ENCODE measurements at regions not wholly inside any gene's neighbourhood (a gene's known extent, or its start where the extent isn't known, plus 50 kb on each side); places are given as distances from the start of the nearest gene placed in this dataset.
"Not testable (repeated sequence)": the region's sequence is repeated elsewhere in the genome, so short reads cannot be mapped to it uniquely, and the experiment has no call there.

DNA sequence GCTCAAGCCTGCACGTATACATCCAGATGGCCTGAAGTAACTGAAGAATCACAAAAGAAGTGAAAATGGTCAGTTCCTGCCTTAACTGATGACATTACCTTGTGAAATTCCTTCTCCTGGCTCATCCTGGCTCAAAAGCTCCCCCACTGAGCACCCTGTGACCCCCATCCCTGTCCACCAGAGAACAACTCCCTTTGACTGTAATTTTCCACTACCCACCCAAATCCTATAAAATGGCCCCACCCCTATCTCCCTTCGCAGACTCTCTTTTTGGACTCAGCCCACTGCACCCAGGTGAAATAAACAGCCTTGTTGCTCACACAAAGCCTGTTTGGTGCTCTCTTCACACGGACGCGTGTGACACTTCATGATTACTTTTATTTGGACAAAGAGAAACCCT, 641.6 kb downstream of the TMEM182 start:
- H3K4me3 ChIP-seq (ENCODE audit: low read length in 2 of 2); H3K4me1 ChIP-seq (ENCODE audit: control insufficient read depth in 2 of 2, insufficient read depth in 2 of 2, low read length in 2 of 2); H3K27ac ChIP-seq (ENCODE audit: low read depth in 1 of 2, low read length in 1 of 2); H3K9me3 ChIP-seq (ENCODE audit: control insufficient read depth in 2 of 2, insufficient read depth in 1 of 2, low read length in 1 of 2); H3K36me3 ChIP-seq (ENCODE audit: control insufficient read depth in 2 of 2, insufficient read depth in 2 of 2, low read length in 1 of 2); DNase-seq (ENCODE audit: low read depth in 6 of 9, low spot score in 9 of 9); H3K27me3 ChIP-seq (ENCODE audit: control insufficient read depth in 2 of 2, insufficient read depth in 1 of 2, low read length in 1 of 2): not testable (repeated sequence)
- WGBS, result 95% methylated on average over 5 of the region's 5 CpGs

DNA sequence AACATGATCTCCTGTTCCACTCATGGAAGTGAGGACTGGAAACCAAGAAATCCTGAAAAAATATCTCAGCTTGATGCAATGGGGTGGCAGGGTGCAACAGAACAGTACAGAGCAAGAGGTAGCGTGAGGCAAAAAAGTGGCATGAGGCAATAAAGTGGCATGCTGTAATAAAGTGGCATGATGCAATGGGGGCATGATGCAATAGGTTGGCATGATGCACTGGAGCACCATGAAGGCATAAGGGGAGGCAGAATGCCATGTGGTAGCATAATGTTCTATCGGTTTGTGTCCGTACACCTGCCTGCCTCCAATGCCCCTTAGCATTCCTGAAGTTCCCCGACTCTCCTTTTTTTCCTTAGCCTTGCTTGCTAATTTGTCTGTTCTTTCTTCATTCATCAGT, 648.4 kb downstream of the TMEM182 start:
- Histone ChIP-seq H3K4me1 (ENCODE audit: control insufficient read depth in 2 of 2, insufficient read depth in 2 of 2, low read length in 2 of 2) (no peaks in the 10 kb centered on the region), H3K27ac (ENCODE audit: low read depth in 1 of 2, low read length in 1 of 2) (no peak overlapping the region), H3K9me3 (ENCODE audit: control insufficient read depth in 2 of 2, insufficient read depth in 1 of 2, low read length in 1 of 2) (no peaks in the 10 kb centered on the region), H3K36me3 (ENCODE audit: control insufficient read depth in 2 of 2, insufficient read depth in 2 of 2, low read length in 1 of 2) (no peaks in the 10 kb centered on the region), H3K27me3 (ENCODE audit: control insufficient read depth in 2 of 2, insufficient read depth in 1 of 2, low read length in 1 of 2) (no peaks in the 10 kb centered on the region), H3K4me3 (ENCODE audit: low read length in 2 of 2) (no peak overlapping the region)
- WGBS, result 96% methylated on average over 4 of the region's 4 CpGs
- no peak for DNase-seq (ENCODE audit: low read depth in 6 of 9, low spot score in 9 of 9)

DNA sequence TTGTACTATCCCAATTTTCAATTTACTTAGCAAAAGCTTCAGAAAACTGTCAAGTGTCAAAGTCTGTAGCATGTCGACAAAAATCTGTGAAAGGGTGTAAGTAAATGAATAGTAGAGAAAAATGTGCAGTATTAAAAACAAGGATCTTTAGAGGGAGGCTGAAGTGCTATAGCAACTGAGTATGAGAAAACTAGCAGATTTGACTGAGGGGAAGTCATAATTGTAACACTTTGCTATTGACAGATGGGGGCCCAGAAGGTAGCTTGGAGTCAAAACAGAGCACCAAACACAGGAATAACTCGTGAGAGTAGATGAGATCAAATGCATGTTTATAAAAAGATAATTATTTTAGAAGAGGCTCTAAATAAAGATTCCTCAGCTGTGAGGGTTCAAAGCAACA, 657.7 kb downstream of the TMEM182 start:
- Histone ChIP-seq H3K9me3 (ENCODE audit: control insufficient read depth in 2 of 2, insufficient read depth in 1 of 2, low read length in 1 of 2) (no peaks in the 10 kb centered on the region), H3K4me1 (ENCODE audit: control insufficient read depth in 2 of 2, insufficient read depth in 2 of 2, low read length in 2 of 2) (no peaks in the 10 kb centered on the region), H3K36me3 (ENCODE audit: control insufficient read depth in 2 of 2, insufficient read depth in 2 of 2, low read length in 1 of 2) (no peaks in the 10 kb centered on the region), H3K4me3 (ENCODE audit: low read length in 2 of 2) (no peak overlapping the region), H3K27me3 (ENCODE audit: control insufficient read depth in 2 of 2, insufficient read depth in 1 of 2, low read length in 1 of 2) (no peaks in the 10 kb centered on the region), H3K27ac (ENCODE audit: low read depth in 1 of 2, low read length in 1 of 2) (no peak overlapping the region)
- no peak for DNase-seq (ENCODE audit: low read depth in 6 of 9, low spot score in 9 of 9)
- 89% methylated on average over 2 of the region's 2 CpGs for WGBS

DNA sequence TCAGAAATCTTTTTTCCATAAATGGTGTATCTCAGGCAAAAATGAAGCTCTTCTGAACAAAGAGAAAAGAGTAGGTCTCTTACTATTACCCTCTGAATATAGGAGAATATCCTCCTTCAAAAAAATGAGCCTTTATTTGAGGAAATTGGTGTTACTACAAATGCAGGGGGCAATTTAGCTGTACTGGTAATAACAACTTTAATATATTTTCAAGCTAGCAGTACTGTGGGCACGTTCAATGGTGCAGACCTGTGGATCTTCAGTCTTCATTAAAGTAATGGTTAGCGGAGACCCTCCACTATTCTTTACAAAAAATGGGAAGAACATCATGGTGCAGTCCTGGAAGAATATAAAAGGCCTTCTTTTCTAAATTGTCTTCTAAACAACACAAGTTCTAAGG, 661.3 kb downstream of the TMEM182 start:
- WGBS, result 87% methylated on average over 2 of the region's 2 CpGs
- H3K4me3 ChIP-seq (ENCODE audit: low read length in 2 of 2), result no peak overlapping the region
- DNase-seq (ENCODE audit: low read depth in 6 of 9, low spot score in 9 of 9), result no peak
- H3K9me3 ChIP-seq (ENCODE audit: control insufficient read depth in 2 of 2, insufficient read depth in 1 of 2, low read length in 1 of 2), result peaks cover 0 to 6% of the 10 kb centered on the region in 2 donors
- H3K4me1 ChIP-seq (ENCODE audit: control insufficient read depth in 2 of 2, insufficient read depth in 2 of 2, low read length in 2 of 2), result no peaks in the 10 kb centered on the region
- H3K27ac ChIP-seq (ENCODE audit: low read depth in 1 of 2, low read length in 1 of 2), result no peak overlapping the region
- no peaks in the 10 kb centered on the region for H3K27me3 ChIP-seq (ENCODE audit: control insufficient read depth in 2 of 2, insufficient read depth in 1 of 2, low read length in 1 of 2)
- no peaks in the 10 kb centered on the region for H3K36me3 ChIP-seq (ENCODE audit: control insufficient read depth in 2 of 2, insufficient read depth in 2 of 2, low read length in 1 of 2)

DNA sequence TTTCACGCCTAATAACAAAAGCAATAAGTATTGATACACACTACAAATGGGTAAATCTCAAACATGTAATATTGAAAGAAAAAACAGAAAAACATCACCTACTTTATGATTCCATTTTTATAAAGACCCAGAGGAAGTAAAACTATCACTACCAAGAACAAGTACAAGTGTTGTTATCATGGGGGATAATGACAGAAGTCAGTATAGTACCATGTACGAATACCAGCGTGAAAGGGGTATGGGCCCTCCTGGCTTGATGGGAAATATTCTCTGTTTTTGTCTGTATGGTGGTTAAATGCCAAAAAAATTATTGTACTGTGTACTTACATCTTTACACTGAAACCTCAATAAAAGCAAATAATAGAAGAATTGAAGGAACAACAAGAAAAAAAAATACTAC, 665.7 kb downstream of the TMEM182 start:
- DNase-seq (ENCODE audit: low read depth in 6 of 9, low spot score in 9 of 9), result peak in 3 of 9 donors; percentile 1 to 9 (median 2)
- 97% methylated on average over 3 of the region's 3 CpGs for WGBS
- no peaks in the 10 kb centered on the region for H3K36me3 ChIP-seq (ENCODE audit: control insufficient read depth in 2 of 2, insufficient read depth in 2 of 2, low read length in 1 of 2)
- no peak overlapping the region for H3K27ac ChIP-seq (ENCODE audit: low read depth in 1 of 2, low read length in 1 of 2)
- no peaks in the 10 kb centered on the region for H3K4me1 ChIP-seq (ENCODE audit: control insufficient read depth in 2 of 2, insufficient read depth in 2 of 2, low read length in 2 of 2)
- no peaks in the 10 kb centered on the region for H3K27me3 ChIP-seq (ENCODE audit: control insufficient read depth in 2 of 2, insufficient read depth in 1 of 2, low read length in 1 of 2)
- peaks cover 0 to 6% of the 10 kb centered on the region in 2 donors for H3K9me3 ChIP-seq (ENCODE audit: control insufficient read depth in 2 of 2, insufficient read depth in 1 of 2, low read length in 1 of 2)
- H3K4me3 ChIP-seq (ENCODE audit: low read length in 2 of 2), result no peak overlapping the region

DNA sequence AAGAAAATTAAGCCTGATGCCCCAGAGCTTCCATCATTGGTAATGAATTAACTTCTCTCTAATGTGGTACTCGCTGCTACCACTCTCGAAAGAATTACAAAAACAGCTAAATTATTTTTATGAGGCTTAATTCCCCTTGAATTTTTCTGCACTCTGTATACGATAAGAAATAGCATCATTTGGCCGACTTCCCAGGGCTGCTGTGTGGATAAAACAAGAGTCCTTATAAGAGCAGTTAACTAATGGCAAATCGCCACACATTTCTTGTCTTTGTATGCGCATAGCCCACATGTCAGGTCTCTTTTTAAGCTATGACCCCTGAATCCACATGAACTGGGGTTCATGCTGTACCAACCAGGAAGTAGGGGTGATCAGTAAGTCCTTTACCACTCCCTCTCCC, 668.4 kb downstream of the TMEM182 start:
- Histone ChIP-seq H3K27ac (ENCODE audit: low read depth in 1 of 2, low read length in 1 of 2) (no peak overlapping the region), H3K27me3 (ENCODE audit: control insufficient read depth in 2 of 2, insufficient read depth in 1 of 2, low read length in 1 of 2) (no peaks in the 10 kb centered on the region), H3K4me3 (ENCODE audit: low read length in 2 of 2) (no peak overlapping the region), H3K36me3 (ENCODE audit: control insufficient read depth in 2 of 2, insufficient read depth in 2 of 2, low read length in 1 of 2) (no peaks in the 10 kb centered on the region), H3K9me3 (ENCODE audit: control insufficient read depth in 2 of 2, insufficient read depth in 1 of 2, low read length in 1 of 2) (peaks cover 0 to 6% of the 10 kb centered on the region in 2 donors), H3K4me1 (ENCODE audit: control insufficient read depth in 2 of 2, insufficient read depth in 2 of 2, low read length in 2 of 2) (no peaks in the 10 kb centered on the region)
- DNase-seq (ENCODE audit: low read depth in 6 of 9, low spot score in 9 of 9), result no peak
- 96% methylated on average over 6 of the region's 6 CpGs for WGBS

DNA sequence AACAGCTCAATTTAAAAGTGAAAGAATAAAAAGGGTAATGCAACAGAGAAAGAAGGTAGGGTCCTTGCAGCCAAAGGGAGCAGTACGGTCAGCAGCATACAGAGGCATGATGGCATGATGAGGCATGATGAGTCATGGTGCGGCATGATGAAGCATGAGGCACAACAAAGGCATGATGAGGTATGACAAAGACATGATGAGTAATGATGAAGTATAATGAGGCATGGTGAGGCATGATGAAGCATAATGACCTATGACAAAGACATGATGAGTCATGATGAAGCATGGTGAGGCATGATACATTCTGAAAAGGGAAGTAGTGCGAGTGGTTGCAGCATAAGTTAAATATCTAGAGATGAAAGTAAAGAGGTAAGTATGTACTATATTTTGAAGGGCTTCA, 673.2 kb downstream of the TMEM182 start:
- H3K4me1 ChIP-seq (ENCODE audit: control insufficient read depth in 2 of 2, insufficient read depth in 2 of 2, low read length in 2 of 2), result no peaks in the 10 kb centered on the region
- H3K4me3 ChIP-seq (ENCODE audit: low read length in 2 of 2), result no peak overlapping the region
- no peak overlapping the region for H3K27ac ChIP-seq (ENCODE audit: low read depth in 1 of 2, low read length in 1 of 2)
- no peaks in the 10 kb centered on the region for H3K27me3 ChIP-seq (ENCODE audit: control insufficient read depth in 2 of 2, insufficient read depth in 1 of 2, low read length in 1 of 2)
- DNase-seq (ENCODE audit: low read depth in 6 of 9, low spot score in 9 of 9), result no peak
- H3K9me3 ChIP-seq (ENCODE audit: control insufficient read depth in 2 of 2, insufficient read depth in 1 of 2, low read length in 1 of 2), result no peaks in the 10 kb centered on the region
- 76% methylated on average over 3 of the region's 3 CpGs for WGBS
- H3K36me3 ChIP-seq (ENCODE audit: control insufficient read depth in 2 of 2, insufficient read depth in 2 of 2, low read length in 1 of 2), result no peaks in the 10 kb centered on the region

DNA sequence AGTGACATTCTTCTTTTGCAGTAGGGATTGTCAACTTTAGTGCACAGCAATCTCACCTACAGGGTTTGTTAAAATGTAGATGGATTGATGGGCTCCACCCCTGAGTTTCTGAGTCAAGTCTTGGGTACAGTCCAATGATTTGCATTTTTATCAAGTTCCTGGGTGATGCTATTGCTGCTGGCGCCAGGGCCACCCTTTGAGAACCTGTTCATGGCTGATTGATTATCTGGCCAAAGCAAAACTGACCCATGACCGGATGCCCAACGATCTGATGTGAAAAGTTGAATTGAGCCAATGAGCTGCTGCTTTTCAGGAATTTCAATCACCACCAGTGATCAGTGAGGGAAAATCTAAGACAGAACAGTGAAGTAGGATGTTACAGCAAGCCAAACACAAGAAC, 675.3 kb downstream of the TMEM182 start:
- Histone ChIP-seq H3K4me3 (ENCODE audit: low read length in 2 of 2) (no peak overlapping the region), H3K9me3 (ENCODE audit: control insufficient read depth in 2 of 2, insufficient read depth in 1 of 2, low read length in 1 of 2) (no peaks in the 10 kb centered on the region), H3K4me1 (ENCODE audit: control insufficient read depth in 2 of 2, insufficient read depth in 2 of 2, low read length in 2 of 2) (no peaks in the 10 kb centered on the region), H3K36me3 (ENCODE audit: control insufficient read depth in 2 of 2, insufficient read depth in 2 of 2, low read length in 1 of 2) (no peaks in the 10 kb centered on the region), H3K27ac (ENCODE audit: low read depth in 1 of 2, low read length in 1 of 2) (no peak overlapping the region), H3K27me3 (ENCODE audit: control insufficient read depth in 2 of 2, insufficient read depth in 1 of 2, low read length in 1 of 2) (no peaks in the 10 kb centered on the region)
- DNase-seq (ENCODE audit: low read depth in 6 of 9, low spot score in 9 of 9), result no peak
- 86% methylated on average over 3 of the region's 3 CpGs for WGBS

DNA sequence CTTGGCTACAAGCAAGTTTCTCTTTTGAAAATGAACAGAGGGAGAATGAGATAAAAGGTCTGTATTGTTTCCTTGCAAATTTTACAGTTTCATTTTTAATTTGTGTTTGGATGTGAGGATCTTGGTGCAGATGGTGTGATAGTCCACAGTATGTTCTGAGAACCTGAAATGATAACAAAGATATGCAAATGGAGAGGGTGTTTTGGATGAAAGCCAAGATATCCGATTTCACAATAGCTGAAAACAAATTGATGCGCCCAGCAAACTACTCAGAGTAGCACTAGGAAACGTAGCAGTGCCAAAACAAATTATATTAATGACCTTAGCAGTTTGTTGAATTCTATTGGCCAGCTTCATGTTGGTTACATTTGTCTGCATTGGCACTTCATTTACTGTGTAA, 683.5 kb downstream of the TMEM182 start:
- Histone ChIP-seq H3K4me1 (ENCODE audit: control insufficient read depth in 2 of 2, insufficient read depth in 2 of 2, low read length in 2 of 2) (no peaks in the 10 kb centered on the region), H3K36me3 (ENCODE audit: control insufficient read depth in 2 of 2, insufficient read depth in 2 of 2, low read length in 1 of 2) (no peaks in the 10 kb centered on the region), H3K4me3 (ENCODE audit: low read length in 2 of 2) (no peak overlapping the region), H3K27ac (ENCODE audit: low read depth in 1 of 2, low read length in 1 of 2) (no peak overlapping the region), H3K9me3 (ENCODE audit: control insufficient read depth in 2 of 2, insufficient read depth in 1 of 2, low read length in 1 of 2) (no peaks in the 10 kb centered on the region), H3K27me3 (ENCODE audit: control insufficient read depth in 2 of 2, insufficient read depth in 1 of 2, low read length in 1 of 2) (no peaks in the 10 kb centered on the region)
- DNase-seq (ENCODE audit: low read depth in 6 of 9, low spot score in 9 of 9), result no peak
- 51% methylated on average over 3 of the region's 3 CpGs for WGBS

DNA sequence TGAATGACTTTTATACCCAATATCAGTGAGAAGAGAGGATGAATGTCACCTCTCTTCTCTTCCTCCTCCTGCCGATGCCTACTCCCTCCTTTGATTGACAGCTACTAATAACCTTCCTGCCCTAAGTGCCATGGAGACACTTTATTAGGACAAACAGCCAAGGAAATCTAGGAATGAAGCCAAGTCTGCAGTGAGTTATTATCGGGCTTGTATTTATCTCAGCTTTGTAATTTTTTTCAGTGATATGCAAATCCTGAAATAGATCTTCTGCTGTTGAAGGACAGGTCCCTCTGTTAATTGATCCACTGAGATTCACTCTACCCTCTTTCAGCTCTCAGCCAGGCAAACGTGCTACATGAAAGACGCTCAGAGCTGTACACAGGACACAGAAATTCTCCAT, 686.7 kb downstream of the TMEM182 start:
- no peak for DNase-seq (ENCODE audit: low read depth in 6 of 9, low spot score in 9 of 9)
- Histone ChIP-seq H3K27ac (ENCODE audit: low read depth in 1 of 2, low read length in 1 of 2) (no peak overlapping the region), H3K27me3 (ENCODE audit: control insufficient read depth in 2 of 2, insufficient read depth in 1 of 2, low read length in 1 of 2) (no peaks in the 10 kb centered on the region), H3K4me3 (ENCODE audit: low read length in 2 of 2) (no peak overlapping the region), H3K4me1 (ENCODE audit: control insufficient read depth in 2 of 2, insufficient read depth in 2 of 2, low read length in 2 of 2) (no peaks in the 10 kb centered on the region), H3K36me3 (ENCODE audit: control insufficient read depth in 2 of 2, insufficient read depth in 2 of 2, low read length in 1 of 2) (no peaks in the 10 kb centered on the region), H3K9me3 (ENCODE audit: control insufficient read depth in 2 of 2, insufficient read depth in 1 of 2, low read length in 1 of 2) (no peaks in the 10 kb centered on the region)
- 74% methylated on average over 4 of the region's 4 CpGs for WGBS

Data from thymus (tissue), 11 donors.